Transverse colon (tissue), 4 donors: ENCODE measurements at regions not wholly inside any gene's neighbourhood (a gene's known extent, or its start where the extent isn't known, plus 50 kb on each side); places are given as distances from the start of the nearest gene placed in this dataset.

ENCODE experiments used
- DNase-seq: peaks from one replicate; pipeline ENCODE4 v3.0.0-alpha.2; 2019
- H3K27ac ChIP-seq, 4 donors: fragments of 200-600 bp; sonication (generic); 2 replicates each; pipeline ENCODE4 v1.5.1; 2016 to 2018; ENCODE audit warnings: inconsistent platforms in 4 of 4
- H3K27me3 ChIP-seq: fragments of 200-600 bp; sonication (generic); 2 replicates; pipeline ENCODE4 v1.5.1; 2017; ENCODE audit warnings: inconsistent platforms
- H3K36me3 ChIP-seq, 4 donors: fragments of 200-600 bp; sonication (generic); 2 replicates each; pipeline ENCODE4 v1.5.1; 2017 to 2019; ENCODE audit warnings: inconsistent platforms in 4 of 4
- H3K4me1 ChIP-seq, 4 donors: fragments of 200-600 bp; sonication (generic); 2 replicates each; pipeline ENCODE4 v1.5.1; 2017 to 2020; ENCODE audit warnings: inconsistent platforms in 4 of 4
- H3K4me3 ChIP-seq, 4 donors: fragments of 200-600 bp; sonication (generic); 1 replicate in 1 of 4; 2 replicates in 3 of 4; pipeline versions ENCODE4 v1.5.1 to v1.6.1; 2017 to 2019; ENCODE audit warnings: inconsistent platforms in 4 of 4
- H3K9me3 ChIP-seq, 2 donors: fragments of 200-600 bp; sonication (generic); 2 replicates each; pipeline ENCODE4 v1.5.1; 2017 to 2019; ENCODE audit warnings: inconsistent platforms in 2 of 2
- EP300 ChIP-seq: sonication (generic); formaldehyde crosslinking; IDR thresholded peaks from one replicate; pipeline ENCODE4 v1.6.1; 2017; ENCODE audit warnings: antibody characterized with exemption, low read depth
- POLR2A ChIP-seq: fragments of 450-650 bp; IDR thresholded peaks from one replicate; pipeline ENCODE4 v1.6.1; 2016; ENCODE audit warnings: antibody characterized with exemption, mild to moderate bottlenecking, moderate library complexity
- POLR2AphosphoS5 ChIP-seq, 3 donors: sonication (generic); formaldehyde crosslinking; IDR thresholded peaks; one replicate each; pipeline ENCODE4 v1.6.1; 2016; ENCODE audit warnings: antibody characterized with exemption in 3 of 3
- WGBS, 2 donors: methylation state at CpG; one replicate each; pipeline ENCODE4 v1.1.5; 2018; ENCODE audit warnings: low coverage in 1 of 2; 5-methylcytosine and 5-hydroxymethylcytosine counted together
- in situ Hi-C, 4 donors: fragments of 200-750 bp; cut with MboI; loops; one replicate each; pipeline versions ENCODE4 v1.15.0 to v1.15.1; 2017; ENCODE audit warnings: low sequenced_read_pairs in 3 of 4, low pct_ligation_motif_present in 1 of 4, low pct_unique_long_range_greater_than_20kb in 1 of 4
- intact Hi-C: fragments of 100-400 bp; cut with DNase I; formaldehyde crosslinking; loops from one replicate; pipeline ENCODE4 v1.15.1; 2023; ENCODE audit warnings: low total_unique reads
- TF ChIP-seq, protein P1 (sequence below), 5 experiments: fragments of 200-600 bp in 3 of 5; fragments of 450-650 bp in 2 of 5; sonication (generic) in 3 of 5; IDR thresholded peaks; 1 replicate in 2 of 5; 2 replicates in 3 of 5; pipeline ENCODE4 v1.5.1; 2016 to 2017; ENCODE audit warnings: antibody characterized with exemption in 5 of 5, inconsistent platforms in 3 of 5, mild to moderate bottlenecking in 2 of 5, moderate library complexity in 1 of 5

DNA sequence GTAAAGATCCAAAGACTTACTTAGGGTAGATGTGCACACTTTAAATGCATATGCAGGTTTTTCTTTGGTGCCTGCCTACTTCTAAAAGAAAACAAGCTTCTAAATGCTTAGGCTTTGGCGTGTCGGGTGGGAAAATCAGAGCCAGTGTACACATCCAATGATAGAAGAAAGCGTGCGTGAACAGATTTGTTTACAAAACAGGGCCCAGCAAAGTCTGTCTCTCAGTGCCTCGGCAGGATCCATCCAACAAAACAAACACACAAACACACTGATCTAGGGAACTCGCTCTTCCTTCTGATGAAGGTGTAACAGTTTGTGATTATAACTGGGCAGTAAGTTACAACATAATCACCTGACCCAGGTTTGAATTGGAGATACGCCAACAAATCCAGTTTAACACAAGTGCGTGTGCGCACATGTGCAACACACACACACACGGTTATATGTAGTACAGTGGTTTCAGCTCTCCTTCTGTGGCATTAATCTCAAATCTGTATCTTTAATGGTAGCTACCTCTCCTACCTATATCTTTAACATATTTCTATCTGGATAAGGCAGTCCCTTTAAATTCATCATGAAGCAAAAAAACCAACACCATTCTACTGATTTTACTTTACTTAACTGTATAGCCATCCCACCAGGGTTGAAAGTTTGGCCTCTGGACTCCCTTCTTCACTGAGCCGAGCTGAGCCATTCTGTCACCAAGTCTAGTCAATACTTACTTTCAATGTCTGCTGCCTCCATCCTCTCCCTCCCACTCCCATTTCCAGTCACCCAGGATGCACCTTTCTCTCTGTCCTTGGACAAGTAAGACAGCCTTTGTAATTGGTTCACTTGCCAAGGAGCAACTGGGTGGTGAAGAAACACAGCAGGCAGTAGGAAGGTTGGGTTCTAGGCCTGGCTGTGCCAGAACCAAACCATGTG lies 184.4 kb upstream of the KLF14 start:
- no peak for DNase-seq
- intact Hi-C loops = no loop called here
- H3K4me1 ChIP-seq = peaks cover 56 to 98% (median 92%) of the 10 kb centered on the region in 4 donors
- H3K27ac ChIP-seq = peak overlapping the region; percentile 84 to 94 (median 88)
- 27 to 51% methylated on average over 11 of the region's 11 CpGs for WGBS, 2 donors
- H3K9me3 ChIP-seq = no peaks in the 10 kb centered on the region
- TF ChIP-seq EP300 = no peak
- TF ChIP-seq, protein P1, sequence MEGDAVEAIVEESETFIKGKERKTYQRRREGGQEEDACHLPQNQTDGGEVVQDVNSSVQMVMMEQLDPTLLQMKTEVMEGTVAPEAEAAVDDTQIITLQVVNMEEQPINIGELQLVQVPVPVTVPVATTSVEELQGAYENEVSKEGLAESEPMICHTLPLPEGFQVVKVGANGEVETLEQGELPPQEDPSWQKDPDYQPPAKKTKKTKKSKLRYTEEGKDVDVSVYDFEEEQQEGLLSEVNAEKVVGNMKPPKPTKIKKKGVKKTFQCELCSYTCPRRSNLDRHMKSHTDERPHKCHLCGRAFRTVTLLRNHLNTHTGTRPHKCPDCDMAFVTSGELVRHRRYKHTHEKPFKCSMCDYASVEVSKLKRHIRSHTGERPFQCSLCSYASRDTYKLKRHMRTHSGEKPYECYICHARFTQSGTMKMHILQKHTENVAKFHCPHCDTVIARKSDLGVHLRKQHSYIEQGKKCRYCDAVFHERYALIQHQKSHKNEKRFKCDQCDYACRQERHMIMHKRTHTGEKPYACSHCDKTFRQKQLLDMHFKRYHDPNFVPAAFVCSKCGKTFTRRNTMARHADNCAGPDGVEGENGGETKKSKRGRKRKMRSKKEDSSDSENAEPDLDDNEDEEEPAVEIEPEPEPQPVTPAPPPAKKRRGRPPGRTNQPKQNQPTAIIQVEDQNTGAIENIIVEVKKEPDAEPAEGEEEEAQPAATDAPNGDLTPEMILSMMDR (IDR thresholded peaks at IDR 0.05) = no peak
- TF ChIP-seq POLR2AphosphoS5 (IDR thresholded peaks at IDR 0.05) = peak; percentile 47 to 76 (median 71)
- TF ChIP-seq POLR2A = peak; percentile 51
- H3K36me3 ChIP-seq = no peaks in the 10 kb centered on the region
- H3K4me3 ChIP-seq = peak overlapping the region in 1 of 4 donors; percentile 33
- in situ Hi-C loops = no loop called here
- H3K27me3 ChIP-seq = no peaks in the 10 kb centered on the region

DNA sequence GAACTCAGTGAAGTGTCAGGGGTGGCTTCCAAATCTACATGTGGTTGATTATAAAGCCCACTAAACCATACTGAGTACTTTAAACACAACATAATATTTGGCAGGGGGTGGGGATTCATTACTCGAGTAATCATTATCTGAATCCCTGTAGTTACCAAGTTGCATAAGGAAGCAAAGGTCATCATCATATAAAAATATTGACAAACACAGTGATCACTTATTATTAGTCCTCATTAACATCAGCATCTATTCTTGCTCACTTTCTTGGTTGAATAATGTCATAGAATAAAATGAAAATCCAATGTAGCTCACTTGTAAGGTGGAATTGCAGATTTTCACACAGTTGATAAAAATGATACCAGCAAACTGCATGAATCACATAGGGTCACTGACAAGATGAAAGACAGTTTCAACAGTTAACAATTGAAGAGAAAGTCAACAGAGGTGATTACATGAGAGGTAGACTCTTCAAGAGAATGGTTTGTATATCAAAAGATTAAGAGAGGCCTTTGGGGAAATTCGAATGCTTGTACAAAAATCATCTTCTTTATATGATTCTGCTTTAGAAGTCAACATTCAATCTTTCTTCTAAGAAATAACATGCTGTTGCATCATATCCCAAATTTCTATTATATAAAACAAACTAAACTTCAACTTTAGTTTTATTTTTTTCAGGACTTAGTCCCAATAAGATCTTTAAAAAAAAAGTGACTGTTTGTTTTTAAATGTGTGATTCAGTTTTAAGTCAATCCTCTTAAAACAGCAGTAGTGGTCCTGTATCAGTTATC lies 185.5 kb upstream of the KLF14 start:
- WGBS, 2 donors = 52% methylated on average over 2 of the region's 2 CpGs
- TF ChIP-seq POLR2AphosphoS5 (IDR thresholded peaks at IDR 0.05) (no peak), EP300 (no peak), POLR2A (no peak)
- TF ChIP-seq, protein P1 (IDR thresholded peaks at IDR 0.05) = no peak
- in situ Hi-C loops = no loop called here
- no peak for DNase-seq
- H3K9me3 ChIP-seq = no peaks in the 10 kb centered on the region
- intact Hi-C loops = no loop called here
- H3K4me3 ChIP-seq = no peak overlapping the region
- H3K4me1 ChIP-seq = peaks cover 51 to 97% (median 87%) of the 10 kb centered on the region in 4 donors
- peak overlapping the region; percentile 84 to 94 (median 88) for H3K27ac ChIP-seq
- no peaks in the 10 kb centered on the region for H3K36me3 ChIP-seq
- no peaks in the 10 kb centered on the region for H3K27me3 ChIP-seq

- H3K4me3 ChIP-seq = no peak overlapping the region
- H3K9me3 ChIP-seq = no peaks in the 10 kb centered on the region
- H3K27me3 ChIP-seq = no peaks in the 10 kb centered on the region
- intact Hi-C loops = no loop called here
- TF ChIP-seq EP300 = no peak
- TF ChIP-seq, protein P1 (IDR thresholded peaks at IDR 0.05) = no peak
- TF ChIP-seq POLR2AphosphoS5 (IDR thresholded peaks at IDR 0.05) = no peak
- no peak for TF ChIP-seq POLR2A
- WGBS, 2 donors = 64 to 73% methylated on average over 3 of the region's 3 CpGs
- in situ Hi-C loops = no loop called here
- H3K4me1 ChIP-seq = peaks cover 46 to 97% (median 83%) of the 10 kb centered on the region in 4 donors
- no peak for DNase-seq
- H3K36me3 ChIP-seq = no peaks in the 10 kb centered on the region
- peak overlapping the region; percentile 84 to 94 (median 88) for H3K27ac ChIP-seq
Measured at GRCh38 chr7:130920122-130920521, 186.1 kb upstream of the KLF14 start.
